GM19025 (cell line): ENCODE measurements at regions not wholly inside any gene's neighbourhood (a gene's known extent, or its start where the extent isn't known, plus 50 kb on each side); places are given as distances from the start of the nearest gene placed in this dataset.
"Not testable (repeated sequence)": the region's sequence is repeated elsewhere in the genome, so short reads cannot be mapped to it uniquely, and the experiment has no call there.

Experiments used
- ATAC-seq: cut with Tn5 transposase; IDR thresholded peaks from one replicate; pipeline ENCODE4 v1.9.1; 2021; ENCODE audit warnings: mild to moderate bottlenecking, low read depth, moderate library complexity; ENCODE audit not compliant: unreplicated experiment

DNA sequence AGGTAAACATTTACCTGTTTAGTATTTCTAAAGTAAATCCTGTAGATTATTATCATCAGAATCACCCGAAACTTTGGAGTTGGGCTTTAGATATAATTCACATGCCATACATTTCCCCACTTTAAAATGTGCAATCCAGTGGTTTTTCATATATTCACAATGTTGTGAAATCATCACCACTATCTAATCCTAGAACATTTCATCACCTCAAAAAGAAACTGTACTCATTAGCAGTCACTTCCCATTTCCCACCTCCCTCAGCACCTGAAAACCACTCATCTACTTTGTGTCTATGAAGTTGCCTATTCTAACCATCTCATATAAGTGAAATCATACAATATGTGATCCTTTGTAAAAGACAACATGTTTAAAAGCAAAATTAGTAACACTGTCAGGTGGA lies 182.6 kb downstream of the FZD1 start:
- no peak for ATAC-seq

DNA sequence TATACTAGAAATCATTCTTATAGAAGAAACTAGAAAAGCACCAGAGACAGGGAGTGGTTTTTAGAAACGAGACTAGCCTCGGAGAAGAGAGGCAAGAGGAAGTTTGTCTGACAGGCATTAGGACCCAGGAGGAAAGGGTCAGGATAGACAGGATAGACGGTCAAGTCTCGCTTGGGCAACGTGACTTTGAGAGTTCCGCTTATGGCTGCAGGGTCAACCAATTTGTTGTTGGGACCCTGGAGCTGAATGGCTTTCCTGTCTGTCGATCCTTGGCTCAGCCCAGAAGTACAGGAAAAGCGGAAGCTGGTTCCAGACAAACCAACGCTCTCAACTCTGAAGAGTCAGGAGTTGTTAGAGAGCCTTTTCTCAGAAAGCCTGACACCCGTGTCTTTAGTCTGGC lies 191.2 kb downstream of the FZD1 start:
- ATAC-seq = no peak

DNA sequence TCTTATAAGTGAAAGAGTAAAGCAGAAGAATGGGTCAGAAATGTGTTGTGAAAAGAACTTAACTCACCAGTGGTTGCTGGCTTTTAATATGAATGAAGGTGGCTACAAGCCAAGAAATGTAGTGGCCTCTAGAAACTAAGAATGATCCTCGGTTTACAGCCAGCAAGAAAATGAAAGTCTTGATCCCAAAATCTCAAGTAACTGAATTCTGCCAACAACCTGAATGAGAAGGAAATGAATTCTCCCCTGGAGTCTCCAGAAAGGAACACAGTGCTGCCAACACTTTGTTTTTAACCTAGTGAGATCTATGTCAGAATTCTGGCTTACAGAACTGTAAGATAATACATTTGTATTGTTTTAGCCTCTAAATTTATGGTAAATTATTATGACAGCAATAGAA lies 193.0 kb downstream of the FZD1 start:
- no peak for ATAC-seq

DNA sequence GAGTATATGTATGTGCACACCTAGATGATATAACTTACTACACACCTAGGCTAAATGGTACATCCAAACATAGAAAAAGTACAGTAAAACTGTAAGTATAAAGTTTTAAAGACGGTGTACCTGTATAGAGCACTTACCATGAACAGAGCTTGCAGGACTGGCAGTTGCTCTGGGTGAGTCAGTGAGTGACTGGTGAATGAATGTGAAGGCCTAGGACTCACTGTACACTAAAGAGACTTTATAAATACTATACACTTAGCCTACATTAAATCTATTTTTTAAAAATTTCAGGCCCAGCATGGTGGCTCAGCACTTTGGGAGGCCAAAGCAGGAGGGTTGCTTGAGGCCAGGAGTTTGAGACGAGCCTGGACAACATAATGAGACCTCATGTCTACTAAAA lies 195.3 kb downstream of the FZD1 start:
- ATAC-seq = no peak

DNA sequence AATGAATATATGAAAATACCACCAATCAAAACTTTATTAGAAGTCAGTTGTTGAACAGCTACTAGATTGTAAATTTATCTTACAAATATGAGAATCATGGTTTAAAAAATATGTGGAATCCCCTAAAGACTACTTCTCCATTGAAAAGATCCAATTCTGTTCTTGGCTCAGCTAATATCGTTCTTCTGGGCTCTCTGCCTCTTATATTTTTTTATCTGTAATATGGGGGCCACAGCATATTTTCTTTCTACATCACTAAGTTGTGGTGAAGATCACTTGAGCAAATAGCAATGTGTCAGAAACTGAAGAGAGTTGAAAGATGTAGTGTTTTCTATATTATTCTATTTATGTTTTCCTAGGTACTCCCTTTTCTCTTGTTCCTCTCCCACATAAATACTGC lies 198.1 kb downstream of the FZD1 start:
- ATAC-seq = no peak

DNA sequence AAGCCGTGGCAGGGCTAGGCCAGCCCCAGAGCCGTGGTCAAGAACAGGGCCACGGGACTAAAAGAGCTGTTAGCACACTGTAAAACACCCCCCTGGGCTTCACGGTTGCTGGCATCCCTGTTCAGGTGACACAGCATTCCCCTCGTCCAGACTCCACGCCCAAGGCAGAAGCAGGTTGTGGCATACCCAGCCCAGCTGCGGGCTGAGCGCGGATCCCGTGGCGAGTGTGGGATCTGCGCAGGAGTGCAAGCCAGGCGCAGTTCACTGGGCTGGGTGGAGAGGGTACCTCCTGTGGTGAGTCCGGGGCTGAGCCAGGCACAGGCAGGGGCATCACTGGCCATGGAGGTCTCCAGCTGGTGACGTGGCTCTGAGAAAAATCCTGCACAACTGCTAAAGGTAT lies 199.1 kb downstream of the FZD1 start:
- ATAC-seq = no peak

DNA sequence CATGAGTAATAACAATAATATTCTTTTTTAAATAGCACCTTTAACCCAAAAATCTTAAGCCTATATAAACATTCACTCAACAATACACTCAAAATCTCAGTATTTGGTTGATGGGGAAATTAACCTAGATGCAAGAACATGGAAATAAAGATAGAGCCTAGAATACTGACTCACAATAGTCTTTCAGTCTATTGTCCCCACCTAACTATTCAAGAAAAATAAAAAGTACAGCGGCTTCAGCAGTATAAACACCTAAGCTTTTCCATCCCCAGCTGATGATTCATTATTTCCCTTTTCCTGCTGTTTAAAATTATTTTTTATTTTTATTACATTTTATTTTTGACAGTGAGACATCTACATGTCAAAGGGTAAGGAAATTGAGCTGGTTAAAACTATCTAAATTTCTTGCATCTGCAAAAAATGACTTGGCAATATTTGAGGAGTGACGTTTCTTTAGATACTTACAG lies 201.4 kb downstream of the FZD1 start:
- no peak for ATAC-seq

DNA sequence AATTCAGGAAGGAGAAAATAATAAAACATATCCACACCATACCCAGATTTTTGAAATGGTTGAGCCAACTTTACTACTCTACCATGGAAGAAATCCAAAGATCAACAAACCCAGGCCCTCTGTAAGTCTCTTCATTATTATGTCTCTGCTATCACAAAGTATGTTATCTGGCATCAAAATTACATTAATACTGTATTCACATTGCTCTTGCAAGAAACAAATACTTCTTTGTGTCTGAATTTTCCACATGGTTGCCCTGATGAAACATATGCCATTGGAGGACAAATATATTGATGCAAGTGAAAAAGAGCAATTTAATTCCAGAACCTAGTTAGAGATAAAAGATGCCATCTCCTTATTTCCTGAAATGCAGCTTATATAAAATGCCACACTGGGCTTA lies 204.0 kb downstream of the FZD1 start:
- no peak for ATAC-seq

DNA sequence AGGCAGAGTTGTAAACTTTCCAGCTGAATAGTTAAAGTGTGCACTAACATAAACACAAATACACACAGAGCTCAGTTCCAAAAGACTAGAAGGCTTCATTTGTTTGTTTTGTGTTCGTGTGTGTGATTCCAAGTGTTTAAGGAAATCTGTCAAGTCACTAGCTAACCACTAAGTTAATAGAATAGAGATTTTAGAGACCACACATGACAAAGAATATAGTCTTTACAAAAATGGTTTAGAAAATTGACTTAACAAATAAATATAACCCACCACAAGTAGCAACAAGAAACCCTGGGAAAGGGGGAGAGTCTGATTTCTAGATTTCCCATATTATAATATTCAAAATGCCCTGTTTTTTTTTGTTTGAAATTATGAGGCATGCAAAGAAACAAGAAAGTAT lies 209.4 kb downstream of the FZD1 start:
- no peak for ATAC-seq

DNA sequence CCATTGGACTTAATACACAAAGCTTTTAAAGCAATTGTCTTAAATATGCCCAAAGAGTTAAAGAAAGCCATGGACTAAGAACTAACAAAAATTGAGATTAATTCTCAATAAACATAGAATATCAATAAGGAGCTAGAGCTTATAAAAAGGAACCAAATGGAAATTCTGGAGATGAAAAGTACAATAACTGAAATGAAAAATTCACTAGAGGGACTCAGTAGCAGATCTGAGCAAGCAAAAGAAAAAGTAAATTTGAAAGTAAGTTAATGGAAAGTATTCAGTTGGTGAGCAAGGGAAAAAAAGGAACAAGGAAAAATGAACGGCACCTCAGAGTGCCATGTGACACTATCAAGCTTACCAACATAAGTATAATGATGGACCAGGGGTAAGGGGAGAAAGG lies 209.8 kb downstream of the FZD1 start:
- ATAC-seq = no peak

DNA sequence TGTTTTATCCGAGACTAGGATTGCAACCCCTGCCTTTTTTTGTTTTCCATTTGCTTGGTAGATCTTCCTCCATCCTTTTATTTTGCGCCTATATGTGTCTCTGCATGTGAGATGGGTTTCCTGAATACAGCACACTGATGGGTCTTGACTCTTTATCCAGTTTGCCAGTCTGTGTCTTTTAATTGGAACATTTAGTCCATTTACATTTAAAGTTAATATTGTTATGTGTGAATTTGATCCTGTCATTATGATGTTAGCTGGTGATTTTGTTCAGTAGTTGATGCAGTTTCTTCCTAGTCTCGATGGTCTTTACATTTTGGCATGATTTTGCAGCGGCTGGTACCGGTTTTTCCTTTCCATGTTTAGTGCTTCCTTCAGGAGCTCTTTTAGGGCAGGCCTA lies 216.2 kb downstream of the FZD1 start:
- ATAC-seq = not testable (repeated sequence)

DNA sequence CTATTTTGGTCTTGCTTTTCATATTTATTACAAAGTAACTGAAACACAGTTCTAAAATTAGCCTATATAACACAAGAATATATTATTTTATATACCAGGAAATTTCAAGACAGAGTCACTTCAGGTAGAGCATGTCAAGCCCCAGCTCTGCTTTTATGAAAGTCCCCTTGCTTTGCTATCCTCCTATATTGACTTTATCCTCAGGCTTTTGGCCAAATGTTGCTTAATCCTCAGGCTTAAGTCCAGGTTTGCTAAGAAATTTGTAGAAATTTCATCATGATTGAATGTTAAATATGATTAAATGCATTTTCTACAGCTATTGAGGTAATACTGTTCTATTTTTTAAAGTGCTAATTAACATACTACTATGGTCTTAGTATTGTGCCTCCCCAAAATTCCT lies 227.6 kb downstream of the FZD1 start:
- no peak for ATAC-seq

DNA sequence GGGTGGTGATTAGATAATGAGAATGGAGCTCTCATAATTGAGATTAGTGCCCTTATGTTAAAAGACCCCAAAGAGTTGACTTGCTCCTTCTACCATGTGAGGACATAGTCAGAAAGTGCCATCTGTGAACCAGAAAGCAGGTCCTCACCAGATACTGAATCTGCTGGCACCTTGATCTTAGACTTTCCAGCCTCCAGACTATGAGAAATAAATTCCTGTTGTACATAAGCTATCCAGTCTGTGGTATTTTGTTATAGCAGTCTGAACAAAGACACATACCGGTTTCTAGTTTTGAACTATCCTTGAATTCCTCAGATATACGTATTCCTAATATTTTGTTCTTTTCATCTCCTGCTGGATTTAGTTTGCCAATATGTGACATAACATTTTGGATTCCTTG lies 228.1 kb downstream of the FZD1 start:
- no peak for ATAC-seq

DNA sequence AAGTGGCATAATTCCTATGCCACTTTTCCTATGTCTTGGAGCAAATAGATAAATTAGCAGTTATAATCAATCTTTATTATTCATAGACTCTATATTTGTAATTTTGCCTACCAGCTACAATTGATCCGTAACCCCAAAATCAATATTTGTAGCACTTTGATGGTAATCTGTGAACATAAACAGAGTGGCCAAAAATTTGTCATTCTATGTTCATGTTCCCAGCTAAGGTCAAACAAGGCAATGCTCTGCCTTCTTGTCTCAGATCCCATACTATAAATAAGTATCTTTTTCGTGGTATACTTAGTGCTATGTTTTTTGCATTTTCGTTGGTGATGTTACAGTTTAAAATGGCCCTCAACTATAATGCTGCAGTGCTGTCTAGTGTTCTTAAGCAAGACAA lies 228.5 kb downstream of the FZD1 start:
- no peak for ATAC-seq

DNA sequence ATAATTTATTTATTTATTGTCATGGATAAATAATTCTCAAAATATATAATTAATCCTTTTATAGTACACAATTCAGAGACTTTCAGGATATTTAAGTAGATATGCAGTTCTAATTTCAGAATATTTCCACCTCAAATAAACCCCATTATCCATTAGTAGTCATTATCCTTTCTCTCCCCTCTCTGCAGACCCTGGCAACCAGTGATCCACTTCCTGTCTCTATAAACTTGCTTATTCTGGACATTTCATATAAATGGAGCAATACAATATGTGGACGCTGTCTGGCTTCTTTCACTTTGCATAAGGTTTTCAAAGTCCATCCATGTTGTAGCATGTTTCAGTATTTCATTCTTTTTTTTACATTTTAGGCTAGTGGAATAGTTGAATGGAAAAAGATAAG lies 230.2 kb downstream of the FZD1 start:
- no peak for ATAC-seq

DNA sequence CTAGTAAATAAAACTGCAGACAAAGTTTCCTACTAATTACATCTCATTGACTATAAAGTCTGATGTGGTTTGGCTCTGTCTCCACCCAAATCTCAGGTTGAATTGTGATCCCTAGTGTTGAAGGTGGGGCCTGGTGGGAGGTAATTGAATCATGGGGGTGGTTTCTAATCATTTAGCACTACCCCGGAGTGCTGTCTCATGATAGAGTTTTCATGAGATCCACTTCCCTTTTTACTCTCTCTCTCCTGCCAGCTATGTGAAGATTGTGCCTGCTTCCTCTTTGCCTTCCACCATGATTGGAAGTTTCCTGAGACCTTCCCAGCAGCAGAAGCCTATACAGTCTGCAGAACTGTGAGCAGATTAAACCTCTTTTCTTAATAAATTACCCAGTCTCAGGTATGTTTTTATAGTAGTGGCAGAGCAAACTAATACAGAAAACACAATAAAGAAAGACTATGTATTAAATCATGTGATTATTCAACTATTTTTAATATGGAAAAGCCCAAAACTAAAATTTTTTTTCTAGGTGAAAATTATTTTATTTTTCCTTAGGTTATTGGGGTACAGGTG lies 232.1 kb downstream of the FZD1 start:
- ATAC-seq = no peak

DNA sequence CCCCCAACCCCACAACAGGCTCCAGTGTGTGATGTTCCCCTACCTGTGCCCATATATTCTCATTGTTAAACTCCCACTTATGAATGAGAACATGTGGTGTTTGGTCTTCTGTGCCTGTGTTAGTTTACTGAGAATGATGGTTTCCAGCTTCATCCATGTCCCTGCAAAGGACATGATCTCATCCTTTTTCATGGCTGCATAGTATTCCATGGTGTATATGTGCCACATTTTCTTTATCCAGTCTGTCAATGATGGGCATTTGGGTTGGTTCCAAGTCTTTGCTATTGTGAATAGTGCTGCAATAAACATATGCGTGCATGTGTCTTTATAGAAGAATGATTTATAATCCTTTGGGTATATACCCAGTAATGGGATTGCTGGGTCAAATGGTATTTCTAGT lies 233.0 kb downstream of the FZD1 start:
- not testable (repeated sequence) for ATAC-seq

DNA sequence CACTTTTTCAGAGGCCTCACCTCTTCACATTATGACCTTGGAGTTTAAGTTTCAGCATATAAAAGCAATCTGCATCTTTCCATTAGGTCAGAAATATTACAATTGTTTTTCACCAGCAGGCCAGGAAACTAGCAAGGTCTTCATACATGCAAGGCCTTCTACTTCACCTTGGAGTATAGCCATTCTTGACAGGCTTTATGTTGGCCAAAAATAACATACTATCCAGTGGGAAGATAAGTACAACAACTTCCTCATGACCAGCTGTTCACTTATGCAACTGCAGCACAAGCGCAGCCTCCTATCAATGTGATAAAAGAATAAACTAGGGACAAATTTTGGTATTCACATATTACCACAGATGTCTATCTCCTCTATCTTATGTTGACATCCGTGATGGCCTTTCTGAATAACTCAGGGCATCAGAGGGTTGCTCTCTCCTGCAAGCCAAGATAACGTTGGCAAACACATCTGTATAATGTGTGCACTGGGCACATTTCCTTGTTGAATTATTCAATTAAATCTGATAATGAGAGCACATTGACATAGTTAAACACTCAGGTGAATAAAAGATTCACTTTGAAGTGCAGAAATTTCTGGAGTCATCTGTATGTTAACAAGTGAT lies 239.8 kb downstream of the FZD1 start:
- no peak for ATAC-seq

DNA sequence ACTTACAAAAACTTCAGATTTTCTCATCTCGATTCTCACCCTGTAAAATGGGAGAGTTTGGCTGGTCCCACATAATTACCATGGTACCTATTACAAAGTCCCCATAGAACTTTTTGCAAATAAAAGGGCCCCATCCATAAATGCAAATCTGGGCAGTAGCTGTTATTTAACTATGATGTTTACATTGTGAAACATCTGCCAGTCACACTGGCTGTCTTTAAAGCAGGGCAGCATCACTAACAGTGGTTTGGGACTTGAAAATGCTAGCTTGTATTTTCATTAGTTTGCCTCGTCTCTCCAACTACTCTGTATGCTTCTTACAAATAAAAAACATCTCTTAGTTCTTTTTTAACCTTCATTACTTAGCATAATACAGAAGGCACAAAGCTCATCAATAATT lies 240.7 kb downstream of the FZD1 start:
- ATAC-seq = no peak

DNA sequence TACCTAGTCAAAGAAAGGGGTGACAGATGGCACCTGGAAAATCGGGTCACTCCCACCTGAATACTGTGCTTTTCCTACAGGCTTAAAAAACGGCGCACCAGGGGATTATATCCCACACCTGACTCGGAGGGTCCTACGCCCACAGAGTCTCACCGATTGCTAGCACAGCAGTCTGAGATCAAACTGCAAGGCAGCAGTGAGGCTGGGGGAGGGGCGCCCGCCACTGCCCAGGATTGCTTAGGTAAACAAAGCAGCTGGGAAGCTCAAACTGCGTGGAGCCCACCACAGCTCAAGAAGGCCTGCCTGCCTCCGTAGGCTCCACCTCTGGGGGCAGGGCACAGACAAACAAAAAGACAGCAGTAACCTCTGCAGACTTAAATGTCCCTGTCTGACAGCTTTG lies 242.7 kb downstream of the FZD1 start:
- ATAC-seq = not testable (repeated sequence)

DNA sequence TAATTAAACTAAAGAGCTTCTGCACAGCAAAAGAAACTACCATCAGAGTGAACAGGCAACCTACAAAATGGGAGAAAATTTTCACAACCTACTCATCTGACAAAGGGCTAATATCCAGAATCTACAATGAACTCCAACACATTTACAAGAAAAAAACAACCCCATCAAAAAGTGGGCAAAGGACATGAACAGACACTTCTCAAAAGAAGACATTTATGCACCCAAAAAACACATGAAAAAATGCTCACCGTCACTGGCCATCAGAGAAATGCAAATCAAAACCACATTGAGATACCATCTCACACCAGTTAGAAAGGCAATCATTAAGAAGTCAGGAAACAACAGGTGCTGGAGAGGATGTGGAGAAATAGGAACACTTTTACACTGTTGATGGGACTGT lies 247.6 kb downstream of the FZD1 start:
- ATAC-seq = not testable (repeated sequence)

DNA sequence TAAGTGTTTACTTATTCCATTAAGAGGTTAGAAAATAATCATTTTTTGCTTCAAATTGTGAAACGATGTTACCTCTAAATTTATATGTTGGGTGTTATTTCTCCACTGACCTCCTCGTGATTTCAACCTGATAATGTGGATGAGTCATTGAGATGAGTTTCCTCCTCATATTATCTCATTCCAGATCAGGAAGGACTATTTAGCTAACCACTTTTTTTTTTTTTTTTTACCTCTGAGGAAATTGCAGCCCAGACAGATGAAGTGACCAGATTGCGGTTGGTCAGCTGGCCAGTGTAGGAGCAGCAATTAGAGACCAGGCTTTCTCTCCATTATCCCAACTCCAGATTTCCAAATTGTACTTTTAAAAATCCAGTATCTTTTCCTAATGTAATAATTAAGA lies 248.7 kb downstream of the FZD1 start:
- no peak for ATAC-seq

DNA sequence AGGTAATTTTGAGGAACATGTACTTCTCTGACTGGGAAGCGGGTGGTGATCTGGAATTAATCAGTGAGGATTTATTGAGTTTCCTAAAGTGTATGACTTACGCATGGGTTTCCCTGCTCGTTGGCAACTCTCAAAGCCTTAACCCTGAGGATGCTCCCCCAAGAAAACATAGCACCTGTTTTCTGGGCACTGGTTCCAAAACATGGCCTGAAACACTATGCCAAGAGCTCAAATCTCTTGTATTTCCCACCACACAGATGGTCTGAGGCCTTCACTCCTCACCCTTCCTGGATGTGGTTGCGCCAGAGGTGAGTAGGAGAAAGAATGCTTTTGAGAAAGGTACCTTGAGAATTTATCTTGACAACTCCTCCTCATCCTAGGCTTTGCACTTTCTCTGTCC lies 250.4 kb downstream of the FZD1 start:
- ATAC-seq = no peak
